Astrocyte of the spinal cord (primary cell): ENCODE measurements at regions not wholly inside any gene's neighbourhood (a gene's known extent, or its start where the extent isn't known, plus 50 kb on each side); places are given as distances from the start of the nearest gene placed in this dataset.

ENCODE experiments used
- DNase-seq: peaks from one replicate; pipeline ENCODE4 v3.0.0; 2011; ENCODE audit warnings: low read depth, low spot score
- H3K4me3 ChIP-seq: 2 replicates; pipeline ENCODE4 v1.5.1; 2011; ENCODE audit warnings: low read depth, mild to moderate bottlenecking, low read length, moderate library complexity
- CTCF ChIP-seq: IDR thresholded peaks from 2 replicates; pipeline ENCODE4 v1.5.1; 2012; ENCODE audit warnings: low read depth, mild to moderate bottlenecking, low read length, inconsistent platforms
- in situ Hi-C: cut with HindIII; loops from 2 replicates; pipeline ENCODE4 v1.10.0; 2017; ENCODE audit warnings: low sequenced_read_pairs

- TF ChIP-seq CTCF, result no peak
- in situ Hi-C loops, result no loop called here
- H3K4me3 ChIP-seq, result no peak overlapping the region
- DNase-seq, result no peak
Measured at GRCh38 chr9:80954521-80954920, 734.8 kb downstream of the TLE1 start.

- no peak for TF ChIP-seq CTCF
- no peak overlapping the region for H3K4me3 ChIP-seq
- DNase-seq, result no peak
- in situ Hi-C loops, result no loop called here
Measured at GRCh38 chr9:80952363-80952922, 736.9 kb downstream of the TLE1 start.

- TF ChIP-seq CTCF, result no peak
- DNase-seq, result no peak
- in situ Hi-C loops, result no loop called here
- H3K4me3 ChIP-seq, result no peak overlapping the region
Measured at GRCh38 chr9:80951675-80952074, 737.7 kb downstream of the TLE1 start.

GRCh38 chr9:80948876-80949275 is 740.5 kb downstream of the TLE1 start:
- no peak for DNase-seq
- in situ Hi-C loops, result no loop called here
- H3K4me3 ChIP-seq, result no peak overlapping the region
- no peak for TF ChIP-seq CTCF

DNA sequence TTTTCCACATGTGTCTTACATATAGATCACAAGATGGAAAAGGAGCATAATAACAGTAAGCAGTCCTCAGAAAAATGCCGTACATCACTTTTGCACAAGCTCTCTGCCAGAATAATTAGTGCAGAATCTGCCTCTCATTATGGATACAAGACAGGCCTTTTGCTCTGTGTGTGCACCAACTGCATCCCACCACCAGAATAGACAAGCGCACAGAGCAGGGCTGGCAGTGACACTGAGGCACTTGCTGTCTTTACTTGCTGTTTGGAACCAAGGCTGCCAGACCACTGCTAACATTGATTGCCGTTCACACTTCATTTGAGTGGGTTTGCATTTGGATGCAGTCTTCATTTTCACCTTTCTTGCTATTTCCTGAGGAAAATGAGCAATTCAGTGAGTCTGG is 741.3 kb downstream of the TLE1 start:
- TF ChIP-seq CTCF, result no peak
- in situ Hi-C loops, result no loop called here
- H3K4me3 ChIP-seq, result no peak overlapping the region
- DNase-seq, result no peak

GRCh38 chr9:80946496-80947170 is 742.7 kb downstream of the TLE1 start:
- TF ChIP-seq CTCF, result no peak
- DNase-seq, result no peak
- no peak overlapping the region for H3K4me3 ChIP-seq
- in situ Hi-C loops, result no loop called here
